Suppressor macrophage (primary cell): ENCODE measurements at regions not wholly inside any gene's neighbourhood (a gene's known extent, or its start where the extent isn't known, plus 50 kb on each side); places are given as distances from the start of the nearest gene placed in this dataset.

Experiments used
- DNase-seq, 4 experiments: peaks; one replicate each; pipeline ENCODE4 v3.0.0-alpha.2; 2020 to 2022

- peak; percentile 1 to 56 (median 17) for DNase-seq
These were observed 91.1 kb upstream of the ATP8A1 start for GRCh38 chr4:42747971-42748370.

GRCh38 chr4:42736527-42737195 lies 79.8 kb upstream of the ATP8A1 start:
- no peak for DNase-seq

DNA sequence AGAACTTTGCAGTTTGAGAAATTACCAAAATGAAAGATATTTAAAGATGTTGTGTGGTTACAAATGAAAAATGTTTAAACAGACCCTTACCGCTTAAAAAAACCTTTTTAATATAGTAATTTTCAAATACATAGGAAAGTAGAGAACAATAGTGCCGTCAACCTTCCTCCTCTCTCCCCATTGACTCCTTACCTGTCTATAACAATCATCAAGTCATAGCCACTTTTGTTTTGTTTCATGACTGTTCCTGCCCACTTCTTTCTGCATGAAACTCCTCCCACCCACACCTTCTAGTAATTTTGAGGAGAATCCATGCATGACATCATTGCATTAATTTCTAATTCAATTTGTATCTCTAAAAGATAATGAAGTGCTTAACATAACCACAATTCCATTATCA lies 76.5 kb upstream of the ATP8A1 start:
- DNase-seq, result no peak

DNA sequence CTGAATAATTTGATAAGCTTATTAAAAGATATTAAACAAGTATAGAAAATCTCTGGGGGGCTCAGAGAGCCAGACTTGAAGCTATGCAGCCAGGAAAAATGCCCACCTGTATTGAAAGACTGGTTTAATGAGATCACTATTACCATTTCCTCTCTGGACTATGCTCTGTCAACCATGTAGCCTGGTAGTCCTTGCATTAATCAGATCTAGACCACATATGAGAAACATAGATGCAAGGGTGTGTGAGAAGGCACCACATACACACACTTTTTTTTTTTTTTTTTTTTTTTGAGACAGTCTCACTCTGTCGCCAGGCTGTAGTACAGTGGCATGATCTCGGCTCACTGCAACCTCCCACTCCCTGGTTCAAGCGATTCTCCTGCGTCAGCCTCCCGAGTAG lies 75.9 kb upstream of the ATP8A1 start:
- no peak for DNase-seq

DNA sequence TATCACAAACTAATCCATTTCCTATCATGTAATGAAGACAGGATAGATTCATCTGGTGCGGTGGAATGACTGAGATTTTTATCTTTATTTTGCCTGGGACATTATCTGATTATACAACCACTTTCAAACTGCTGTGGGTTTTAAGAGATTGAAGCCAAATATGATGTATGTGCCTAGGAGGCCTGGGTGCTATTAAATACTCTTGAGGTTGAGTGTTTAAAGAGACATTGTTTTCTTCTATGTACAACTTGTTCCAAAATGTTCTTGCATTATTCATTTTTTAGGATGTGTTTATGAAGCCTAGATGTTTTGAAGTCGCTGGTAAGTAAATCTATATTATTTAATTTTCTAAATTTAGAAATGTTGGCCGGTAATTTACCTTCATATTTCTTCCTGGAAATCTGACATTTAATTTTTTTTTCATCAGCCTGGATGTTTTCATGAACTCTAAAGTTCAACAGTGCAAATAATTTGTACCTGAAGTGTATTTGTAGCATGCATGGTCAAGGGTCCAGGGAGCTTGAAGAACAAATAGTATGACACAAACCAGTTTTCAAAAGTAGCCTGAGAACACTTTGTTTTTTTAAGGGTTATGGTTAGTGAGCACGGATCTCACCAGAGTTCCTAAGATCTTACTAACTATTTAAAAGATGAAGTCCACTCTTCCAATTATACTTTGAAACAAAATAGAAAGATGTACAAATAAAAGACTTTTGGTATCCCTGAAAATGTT lies 72.8 kb upstream of the ATP8A1 start:
- DNase-seq, result no peak

- no peak for DNase-seq
These were observed 67.5 kb upstream of the ATP8A1 start for GRCh38 chr4:42724451-42724850.

DNA sequence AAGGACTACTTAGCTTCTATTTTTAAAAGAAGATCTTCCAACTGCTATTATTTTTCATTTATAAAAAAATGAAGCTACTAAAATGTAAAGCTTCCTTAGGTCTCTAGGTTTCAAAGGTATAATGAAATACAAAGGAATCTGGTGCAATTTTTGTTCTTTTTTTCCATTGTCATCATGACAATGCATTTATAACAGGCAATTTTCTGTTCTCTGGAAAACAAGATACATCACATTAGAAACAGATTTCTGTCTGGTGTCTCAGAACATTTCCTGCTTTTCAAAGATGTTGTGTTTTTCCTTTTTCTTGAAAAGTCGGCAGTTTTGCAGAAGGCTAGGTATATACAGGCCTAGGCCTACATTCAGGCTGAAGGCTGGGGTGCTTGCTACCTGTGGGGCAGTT lies 63.6 kb upstream of the ATP8A1 start:
- DNase-seq, result peak in 1 of 4 experiments; percentile 2

GRCh38 chr4:42719257-42719656 lies 62.4 kb upstream of the ATP8A1 start:
- no peak for DNase-seq

DNA sequence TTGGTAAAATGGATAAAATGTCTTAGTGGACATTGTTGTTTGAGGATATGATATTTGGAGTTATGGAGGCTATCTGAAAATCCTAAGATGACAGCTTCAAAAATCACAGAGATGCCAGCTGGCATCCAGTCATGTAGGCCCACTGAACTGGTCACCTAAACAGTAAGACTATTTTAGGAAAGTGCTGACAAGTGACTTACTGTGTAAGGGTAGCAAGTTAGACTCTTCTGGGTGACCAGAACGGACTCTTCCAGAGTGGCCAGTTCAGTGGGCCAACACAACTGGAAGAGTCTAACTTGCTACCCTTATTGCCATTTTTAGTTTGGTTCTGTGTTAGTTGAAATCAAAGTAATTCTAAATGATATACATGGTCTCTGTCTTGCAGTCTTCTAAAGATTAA lies 61.4 kb upstream of the ATP8A1 start:
- DNase-seq, result no peak

GRCh38 chr4:42716996-42717395 lies 60.1 kb upstream of the ATP8A1 start:
- DNase-seq, result no peak

- DNase-seq, result peak in 1 of 4 experiments; percentile 4
These were observed 59.0 kb upstream of the ATP8A1 start for GRCh38 chr4:42715807-42716482.

- DNase-seq, result no peak
These were observed 56.5 kb upstream of the ATP8A1 start for GRCh38 chr4:42713391-42713790.

GRCh38 chr4:42712854-42713253 lies 55.9 kb upstream of the ATP8A1 start:
- no peak for DNase-seq

DNA sequence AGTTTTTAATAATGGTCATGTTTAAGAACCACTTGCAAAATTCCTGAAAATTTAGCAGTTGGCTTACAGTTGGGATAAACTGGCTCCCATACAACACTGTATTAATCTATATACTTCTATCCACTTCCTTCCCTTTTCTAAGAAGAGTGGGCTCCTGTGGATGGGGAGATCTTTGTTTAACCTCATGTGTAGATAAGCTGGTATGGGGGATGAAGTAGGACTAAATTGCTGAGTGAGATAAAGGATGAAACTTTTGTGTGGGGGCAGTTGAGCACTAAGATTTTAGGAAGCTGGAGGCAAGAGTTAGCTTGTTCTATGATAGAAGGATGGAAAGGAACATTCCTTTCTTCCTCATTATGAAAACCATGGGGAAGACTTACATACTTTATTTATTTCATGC lies 54.6 kb upstream of the ATP8A1 start:
- no peak for DNase-seq

DNA sequence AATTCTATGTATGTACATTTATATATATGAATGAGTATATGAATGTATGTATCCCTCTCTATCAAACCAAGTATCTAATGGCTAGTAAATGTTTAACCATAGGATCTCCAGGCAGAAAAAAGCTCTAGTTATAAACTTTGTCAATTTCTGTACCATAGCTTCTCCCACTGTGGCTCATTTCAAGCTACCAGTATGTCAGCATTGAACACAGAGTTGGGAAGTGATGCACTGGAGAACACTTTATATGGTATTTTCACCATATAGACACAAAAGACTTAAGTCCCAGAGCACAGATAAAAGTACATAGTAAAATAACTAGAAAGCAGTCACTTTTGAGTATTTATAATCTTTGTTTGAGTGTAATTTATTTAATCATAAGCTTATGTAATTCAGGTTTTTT lies 53.9 kb upstream of the ATP8A1 start:
- DNase-seq, result no peak

- no peak for DNase-seq
These were observed 53.4 kb upstream of the ATP8A1 start for GRCh38 chr4:42710329-42710728.

DNA sequence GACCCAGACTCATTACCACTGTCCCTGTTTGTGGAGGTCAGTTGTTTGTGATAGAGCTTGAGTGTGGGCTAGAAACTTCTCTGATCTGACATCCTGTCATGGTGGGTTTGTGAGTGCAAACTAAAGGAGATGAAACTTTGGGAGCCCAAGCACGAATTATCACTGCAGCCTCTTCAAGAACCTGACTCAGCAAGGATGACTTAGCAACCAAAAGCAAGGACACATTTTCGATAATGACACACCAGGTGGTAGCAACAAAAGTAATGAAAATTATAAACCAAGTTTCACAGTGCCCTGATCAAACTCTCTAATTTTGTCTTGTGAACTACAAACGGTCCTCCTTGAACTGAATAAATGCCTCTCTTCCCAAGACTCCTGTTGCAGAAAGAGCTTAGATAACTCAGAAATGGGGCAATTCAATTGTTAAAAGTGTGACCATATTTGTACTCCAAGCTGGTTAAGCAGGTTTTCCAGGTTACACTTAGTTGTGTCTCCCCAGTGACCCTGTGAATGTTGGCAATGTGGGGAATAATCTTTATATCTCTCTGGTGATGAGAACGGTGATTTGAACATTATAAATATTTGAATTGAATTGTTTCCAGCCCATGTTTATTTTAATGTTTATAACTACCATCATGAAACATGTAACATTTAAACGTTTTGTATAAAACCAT lies 52.6 kb upstream of the ATP8A1 start:
- no peak for DNase-seq

GRCh38 chr4:42708625-42709024 lies 51.7 kb upstream of the ATP8A1 start:
- DNase-seq, result no peak
